Transverse colon (tissue), 4 donors: ENCODE measurements at regions not wholly inside any gene's neighbourhood (a gene's known extent, or its start where the extent isn't known, plus 50 kb on each side); places are given as distances from the start of the nearest gene placed in this dataset.

Source experiments
- DNase-seq: peaks from one replicate; pipeline ENCODE4 v3.0.0-alpha.2; 2019
- H3K27ac ChIP-seq, 4 donors: fragments of 200-600 bp; sonication (generic); 2 replicates each; pipeline ENCODE4 v1.5.1; 2016 to 2018; ENCODE audit warnings: inconsistent platforms in 4 of 4
- H3K27me3 ChIP-seq: fragments of 200-600 bp; sonication (generic); 2 replicates; pipeline ENCODE4 v1.5.1; 2017; ENCODE audit warnings: inconsistent platforms
- H3K36me3 ChIP-seq, 4 donors: fragments of 200-600 bp; sonication (generic); 2 replicates each; pipeline ENCODE4 v1.5.1; 2017 to 2019; ENCODE audit warnings: inconsistent platforms in 4 of 4
- H3K4me1 ChIP-seq, 4 donors: fragments of 200-600 bp; sonication (generic); 2 replicates each; pipeline ENCODE4 v1.5.1; 2017 to 2020; ENCODE audit warnings: inconsistent platforms in 4 of 4
- H3K4me3 ChIP-seq, 4 donors: fragments of 200-600 bp; sonication (generic); 1 replicate in 1 of 4; 2 replicates in 3 of 4; pipeline versions ENCODE4 v1.5.1 to v1.6.1; 2017 to 2019; ENCODE audit warnings: inconsistent platforms in 4 of 4
- H3K9me3 ChIP-seq, 2 donors: fragments of 200-600 bp; sonication (generic); 2 replicates each; pipeline ENCODE4 v1.5.1; 2017 to 2019; ENCODE audit warnings: inconsistent platforms in 2 of 2
- CTCF ChIP-seq, 5 experiments: fragments of 200-600 bp in 3 of 5; fragments of 450-650 bp in 2 of 5; sonication (generic) in 3 of 5; IDR thresholded peaks; 1 replicate in 2 of 5; 2 replicates in 3 of 5; pipeline ENCODE4 v1.5.1; 2016 to 2017; ENCODE audit warnings: antibody characterized with exemption in 5 of 5, inconsistent platforms in 3 of 5, mild to moderate bottlenecking in 2 of 5, moderate library complexity in 1 of 5
- EP300 ChIP-seq: sonication (generic); formaldehyde crosslinking; IDR thresholded peaks from one replicate; pipeline ENCODE4 v1.6.1; 2017; ENCODE audit warnings: antibody characterized with exemption, low read depth
- POLR2A ChIP-seq: fragments of 450-650 bp; IDR thresholded peaks from one replicate; pipeline ENCODE4 v1.6.1; 2016; ENCODE audit warnings: antibody characterized with exemption, mild to moderate bottlenecking, moderate library complexity
- POLR2AphosphoS5 ChIP-seq, 3 donors: sonication (generic); formaldehyde crosslinking; IDR thresholded peaks; one replicate each; pipeline ENCODE4 v1.6.1; 2016; ENCODE audit warnings: antibody characterized with exemption in 3 of 3
- WGBS, 2 donors: methylation state at CpG; one replicate each; pipeline ENCODE4 v1.1.5; 2018; ENCODE audit warnings: low coverage in 1 of 2; 5-methylcytosine and 5-hydroxymethylcytosine counted together
- in situ Hi-C, 4 donors: fragments of 200-750 bp; cut with MboI; loops; one replicate each; pipeline versions ENCODE4 v1.15.0 to v1.15.1; 2017; ENCODE audit warnings: low sequenced_read_pairs in 3 of 4, low pct_ligation_motif_present in 1 of 4, low pct_unique_long_range_greater_than_20kb in 1 of 4
- intact Hi-C: fragments of 100-400 bp; cut with DNase I; formaldehyde crosslinking; loops from one replicate; pipeline ENCODE4 v1.15.1; 2023; ENCODE audit warnings: low total_unique reads

- TF ChIP-seq EP300 (no peak), CTCF (IDR thresholded peaks at IDR 0.05) (no peak), POLR2AphosphoS5 (IDR thresholded peaks at IDR 0.05) (no peak), POLR2A (no peak)
- in situ Hi-C loops: no loop called here
- intact Hi-C loops: no loop called here
- Histone ChIP-seq H3K4me3 (no peak overlapping the region), H3K27ac (no peak overlapping the region), H3K9me3 (no peaks in the 10 kb centered on the region), H3K4me1 (no peaks in the 10 kb centered on the region), H3K36me3 (no peaks in the 10 kb centered on the region), H3K27me3 (no peaks in the 10 kb centered on the region)
- WGBS, 2 donors: 17 to 36% methylated on average over 3 of the region's 3 CpGs
- no peak for DNase-seq
These were observed 136.5 kb downstream of the TXNL1 start for GRCh38 chr18:56501896-56502295.

GRCh38 chr18:56495884-56496283, 142.5 kb downstream of the TXNL1 start:
- Histone ChIP-seq H3K27me3 (no peaks in the 10 kb centered on the region), H3K9me3 (no peaks in the 10 kb centered on the region), H3K36me3 (no peaks in the 10 kb centered on the region), H3K4me1 (no peaks in the 10 kb centered on the region), H3K4me3 (no peak overlapping the region), H3K27ac (no peak overlapping the region)
- 75 to 76% methylated on average over 3 of the region's 3 CpGs for WGBS, 2 donors
- in situ Hi-C loops (no loop called here), intact Hi-C loops (no loop called here)
- no peak for TF ChIP-seq EP300
- TF ChIP-seq POLR2A: no peak
- TF ChIP-seq POLR2AphosphoS5 (IDR thresholded peaks at IDR 0.05): no peak
- DNase-seq: no peak

- Histone ChIP-seq H3K9me3 (no peaks in the 10 kb centered on the region), H3K4me1 (no peaks in the 10 kb centered on the region), H3K36me3 (no peaks in the 10 kb centered on the region), H3K27ac (no peak overlapping the region), H3K4me3 (no peak overlapping the region), H3K27me3 (no peaks in the 10 kb centered on the region)
- no peak for DNase-seq
- intact Hi-C loops: no loop called here
- 86 to 90% methylated on average over 6 of the region's 6 CpGs for WGBS, 2 donors
- no peak for TF ChIP-seq CTCF (IDR thresholded peaks at IDR 0.05)
- no peak for TF ChIP-seq POLR2AphosphoS5 (IDR thresholded peaks at IDR 0.05)
- no peak for TF ChIP-seq EP300
- no peak for TF ChIP-seq POLR2A
- in situ Hi-C loops: no loop called here
These were observed 144.9 kb downstream of the TXNL1 start for GRCh38 chr18:56493531-56493930.

- TF ChIP-seq CTCF (IDR thresholded peaks at IDR 0.05) (no peak), POLR2A (no peak), EP300 (no peak), POLR2AphosphoS5 (IDR thresholded peaks at IDR 0.05) (no peak)
- no peak overlapping the region for H3K27ac ChIP-seq
- H3K36me3 ChIP-seq: no peaks in the 10 kb centered on the region
- in situ Hi-C loops (no loop called here), intact Hi-C loops (no loop called here)
- no peak for DNase-seq
- no peaks in the 10 kb centered on the region for H3K4me1 ChIP-seq
- H3K4me3 ChIP-seq: no peak overlapping the region
- no peaks in the 10 kb centered on the region for H3K27me3 ChIP-seq
- no peaks in the 10 kb centered on the region for H3K9me3 ChIP-seq
These were observed 146.3 kb downstream of the TXNL1 start for GRCh38 chr18:56492136-56492535.

GRCh38 chr18:56490942-56491341, 147.4 kb downstream of the TXNL1 start:
- H3K36me3 ChIP-seq: no peaks in the 10 kb centered on the region
- no peak overlapping the region for H3K27ac ChIP-seq
- no peaks in the 10 kb centered on the region for H3K9me3 ChIP-seq
- DNase-seq: no peak
- no peaks in the 10 kb centered on the region for H3K27me3 ChIP-seq
- WGBS, 2 donors: 73% methylated on average over 3 to 4 of the region's 4 CpGs
- intact Hi-C loops (no loop called here), in situ Hi-C loops (no loop called here)
- no peak overlapping the region for H3K4me3 ChIP-seq
- TF ChIP-seq CTCF (IDR thresholded peaks at IDR 0.05): no peak
- TF ChIP-seq POLR2A: no peak
- no peak for TF ChIP-seq EP300
- no peak for TF ChIP-seq POLR2AphosphoS5 (IDR thresholded peaks at IDR 0.05)
- H3K4me1 ChIP-seq: no peaks in the 10 kb centered on the region
